ENCODE measurements at regions not wholly inside any gene's neighbourhood (a gene's known extent, or its start where the extent isn't known, plus 50 kb on each side); places are given as distances from the start of the nearest gene placed in this dataset.
A peak's percentile ranks its signal among the peaks of the same experiment; 100 is the strongest.

- Histone ChIP-seq H3K9me3 (ENCODE audit: control insufficient read depth, insufficient read depth, low read depth, low read length) (no peaks in the 10 kb centered on the region), H4K20me1 (ENCODE audit: control insufficient read depth, extremely low read depth, insufficient read depth, low read length) (no peaks in the 10 kb centered on the region), H3K27ac (ENCODE audit: insufficient read depth, low read length) (no peak overlapping the region), H3K36me3 (ENCODE audit: control insufficient read depth, insufficient read depth, low read length) (no peaks in the 10 kb centered on the region), H2AFZ (ENCODE audit: low read length) (no peak overlapping the region), H3K4me1 (ENCODE audit: control insufficient read depth, extremely low read depth, insufficient read depth, low read length) (no peaks in the 10 kb centered on the region), H3K27me3 (ENCODE audit: control insufficient read depth, insufficient read depth, low read length) (no peaks in the 10 kb centered on the region), H3K9ac (ENCODE audit: insufficient read depth, low read length) (no peak overlapping the region), H3K79me2 (ENCODE audit: control insufficient read depth, insufficient read depth, low read length) (no peaks in the 10 kb centered on the region), H3K4me3 (replicated peaks in 1 of 4; ENCODE audit: control extremely low read depth in 1 of 4, insufficient read depth in 1 of 4, low read depth in 3 of 4, low read length in 4 of 4) (no peak overlapping the region), H3K4me2 (ENCODE audit: extremely low read depth, insufficient read depth, low read length) (no peak overlapping the region)
- TF ChIP-seq CTCF (conservative IDR thresholded peaks at IDR 0.05 in 1 of 2, IDR thresholded peaks at IDR 0.05 in 1 of 2; ENCODE audit: low read depth in 1 of 2, low read length in 2 of 2) (no peak), EZH2 (IDR thresholded peaks at IDR 0.05; ENCODE audit: low read length, missing control alignments) (no peak)
- DNase-seq (ENCODE audit: low read depth in 2 of 2): no peak
Observed at GRCh38 chr13:22717036-22717435, 463.7 kb upstream of the SGCG start.

DNA sequence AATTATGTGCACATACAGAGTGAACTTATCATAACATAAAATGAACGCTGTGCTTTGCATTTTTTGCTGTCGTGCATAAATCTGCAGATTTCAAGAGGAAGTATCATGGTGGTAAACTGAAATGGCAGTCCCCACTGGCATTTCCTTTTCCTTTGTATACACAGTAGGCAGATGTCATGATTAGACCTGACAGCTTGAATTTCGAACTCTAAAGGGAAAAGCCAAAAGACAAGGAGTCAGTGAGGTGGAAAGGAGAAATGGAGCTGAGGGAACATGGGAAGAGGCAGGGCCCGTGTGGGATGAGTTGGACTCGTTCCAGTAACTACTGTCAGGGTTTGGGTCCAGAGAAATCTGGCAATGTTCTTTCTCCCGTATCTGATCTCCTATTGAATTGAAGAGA, 454.1 kb upstream of the SGCG start:
- Histone ChIP-seq H3K79me2 (ENCODE audit: control insufficient read depth, insufficient read depth, low read length) (no peaks in the 10 kb centered on the region), H3K9ac (ENCODE audit: insufficient read depth, low read length) (no peak overlapping the region), H4K20me1 (ENCODE audit: control insufficient read depth, extremely low read depth, insufficient read depth, low read length) (no peaks in the 10 kb centered on the region), H2AFZ (ENCODE audit: low read length) (no peak overlapping the region), H3K27me3 (ENCODE audit: control insufficient read depth, insufficient read depth, low read length) (no peaks in the 10 kb centered on the region), H3K4me3 (replicated peaks in 1 of 4; ENCODE audit: control extremely low read depth in 1 of 4, insufficient read depth in 1 of 4, low read depth in 3 of 4, low read length in 4 of 4) (no peak overlapping the region), H3K4me1 (ENCODE audit: control insufficient read depth, extremely low read depth, insufficient read depth, low read length) (no peaks in the 10 kb centered on the region), H3K36me3 (ENCODE audit: control insufficient read depth, insufficient read depth, low read length) (no peaks in the 10 kb centered on the region), H3K27ac (ENCODE audit: insufficient read depth, low read length) (no peak overlapping the region), H3K9me3 (ENCODE audit: control insufficient read depth, insufficient read depth, low read depth, low read length) (no peaks in the 10 kb centered on the region), H3K4me2 (ENCODE audit: extremely low read depth, insufficient read depth, low read length) (no peak overlapping the region)
- TF ChIP-seq CTCF (conservative IDR thresholded peaks at IDR 0.05 in 1 of 2, IDR thresholded peaks at IDR 0.05 in 1 of 2; ENCODE audit: low read depth in 1 of 2, low read length in 2 of 2) (no peak), EZH2 (IDR thresholded peaks at IDR 0.05; ENCODE audit: low read length, missing control alignments) (no peak)
- no peak for DNase-seq (ENCODE audit: low read depth in 2 of 2)

DNA sequence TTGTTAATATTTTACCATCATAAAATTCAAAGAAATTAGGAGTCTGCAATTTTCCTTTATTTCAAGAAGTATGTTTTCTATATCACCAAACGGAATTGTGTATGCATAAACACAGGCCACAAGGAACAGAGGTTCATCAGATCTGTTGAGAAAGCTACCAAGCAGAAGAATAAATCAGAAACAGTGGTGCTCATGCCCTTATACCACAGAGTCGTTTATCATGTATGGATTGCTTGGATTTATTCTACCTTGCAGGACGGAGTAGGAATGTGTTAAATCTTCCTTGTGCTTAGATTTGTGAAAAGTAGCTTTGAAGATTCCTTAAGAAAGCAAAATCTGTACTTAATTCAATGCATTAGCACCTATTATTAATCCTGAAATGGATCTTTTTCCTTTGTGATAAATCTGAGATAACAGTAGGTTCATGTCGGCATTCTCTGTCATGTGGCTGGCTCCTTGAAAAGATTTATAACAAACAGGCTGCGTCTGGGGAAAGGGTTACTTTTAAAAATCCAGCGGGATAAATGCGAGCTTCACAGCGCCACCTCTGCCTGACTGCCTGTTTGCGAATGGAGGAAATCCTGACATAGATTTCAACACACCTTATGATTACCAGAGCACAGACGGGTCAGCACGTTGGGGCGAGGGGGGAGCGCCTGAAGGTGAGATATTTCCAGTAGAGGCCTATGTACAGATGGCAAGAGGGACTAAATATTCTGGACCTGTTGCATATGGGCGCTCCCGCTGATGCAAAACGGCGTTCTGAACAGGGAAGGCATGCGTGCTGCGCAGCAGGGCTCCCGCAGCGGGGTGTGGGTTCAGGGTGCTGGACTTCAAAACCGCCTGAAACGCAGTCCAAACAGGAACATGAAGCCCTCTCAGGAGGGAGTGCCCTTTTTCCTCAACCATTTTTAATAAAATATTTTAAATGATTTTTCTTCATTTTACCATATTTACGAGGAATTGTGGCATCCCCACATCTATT, 445.5 kb upstream of the SGCG start:
- Histone ChIP-seq H4K20me1 (ENCODE audit: control insufficient read depth, extremely low read depth, insufficient read depth, low read length) (no peaks in the 10 kb centered on the region), H3K9me3 (ENCODE audit: control insufficient read depth, insufficient read depth, low read depth, low read length) (no peaks in the 10 kb centered on the region), H3K36me3 (ENCODE audit: control insufficient read depth, insufficient read depth, low read length) (no peaks in the 10 kb centered on the region), H2AFZ (ENCODE audit: low read length) (no peak overlapping the region), H3K79me2 (ENCODE audit: control insufficient read depth, insufficient read depth, low read length) (no peaks in the 10 kb centered on the region), H3K4me3 (replicated peaks in 1 of 4; ENCODE audit: control extremely low read depth in 1 of 4, insufficient read depth in 1 of 4, low read depth in 3 of 4, low read length in 4 of 4) (no peak overlapping the region), H3K4me1 (ENCODE audit: control insufficient read depth, extremely low read depth, insufficient read depth, low read length) (no peaks in the 10 kb centered on the region), H3K27me3 (ENCODE audit: control insufficient read depth, insufficient read depth, low read length) (no peaks in the 10 kb centered on the region), H3K9ac (ENCODE audit: insufficient read depth, low read length) (no peak overlapping the region), H3K27ac (ENCODE audit: insufficient read depth, low read length) (no peak overlapping the region), H3K4me2 (ENCODE audit: extremely low read depth, insufficient read depth, low read length) (no peak overlapping the region)
- no peak for DNase-seq (ENCODE audit: low read depth in 2 of 2)
- no peak for TF ChIP-seq EZH2 (IDR thresholded peaks at IDR 0.05; ENCODE audit: low read length, missing control alignments)
- peak in 1 of 2 donors; percentile 28 for TF ChIP-seq CTCF (conservative IDR thresholded peaks at IDR 0.05 in 1 of 2, IDR thresholded peaks at IDR 0.05 in 1 of 2; ENCODE audit: low read depth in 1 of 2, low read length in 2 of 2)
